ENCODE measurements at regions not wholly inside any gene's neighbourhood (a gene's known extent, or its start where the extent isn't known, plus 50 kb on each side); places are given as distances from the start of the nearest gene placed in this dataset.

DNA sequence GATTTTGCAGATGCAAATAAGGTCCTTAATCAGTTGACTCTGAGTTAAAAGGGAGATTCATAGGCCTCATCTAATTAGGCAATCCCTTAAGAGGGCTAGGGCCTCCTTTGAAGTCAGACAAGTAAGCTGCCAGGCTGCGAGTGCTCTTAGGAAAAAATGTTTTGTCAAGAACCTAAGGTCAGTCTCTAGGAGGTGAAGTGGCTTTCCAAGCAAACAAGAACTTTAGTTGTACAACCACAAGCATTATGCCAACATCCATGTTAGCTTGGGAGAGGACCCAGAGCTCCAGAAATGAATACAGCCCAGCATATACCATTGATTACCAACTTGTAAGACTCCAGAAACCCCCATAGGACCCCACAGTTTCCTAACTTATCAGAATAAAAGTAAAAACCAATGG lies 1366.2 kb downstream of the PLA2G4A start:
- no peak overlapping the region for H3K4me3 Mint-ChIP-seq
- H3K27me3 Mint-ChIP-seq (ENCODE audit: low read depth in 3 of 3): peaks cover 0 to 1% (median 0%) of the 10 kb centered on the region in 3 donors
- H3K4me1 Mint-ChIP-seq: no peaks in the 10 kb centered on the region
- peaks cover 0 to 2% (median 0%) of the 10 kb centered on the region in 3 donors for H3K36me3 Mint-ChIP-seq
- no peak for DNase-seq
- no peak overlapping the region for H3K27ac Mint-ChIP-seq
- H3K9me3 Mint-ChIP-seq: peaks cover 10 to 29% (median 22%) of the 10 kb centered on the region in 6 donors

DNA sequence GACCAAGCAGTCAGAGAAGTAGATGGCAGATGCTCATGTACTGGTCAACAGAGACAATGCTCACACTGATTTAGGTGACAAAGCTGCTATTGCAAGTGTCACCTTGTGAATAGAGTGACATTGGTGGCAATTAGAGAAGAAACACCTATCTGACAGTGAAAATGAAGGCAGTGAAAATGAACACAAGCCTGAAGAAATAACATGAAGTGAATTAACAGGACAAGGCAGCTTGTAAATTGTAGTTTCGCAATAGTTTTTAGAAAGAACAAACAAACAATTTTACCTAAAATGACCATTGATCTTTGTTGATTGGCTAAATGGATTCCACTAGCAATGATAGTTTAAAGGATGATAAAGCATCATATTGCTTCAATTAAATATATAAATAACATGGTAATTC lies 1389.5 kb downstream of the PLA2G4A start:
- H3K4me3 Mint-ChIP-seq: no peak overlapping the region
- no peaks in the 10 kb centered on the region for H3K27me3 Mint-ChIP-seq (ENCODE audit: low read depth in 3 of 3)
- no peak overlapping the region for H3K27ac Mint-ChIP-seq
- DNase-seq: no peak
- H3K36me3 Mint-ChIP-seq: peaks cover 0 to 4% (median 0%) of the 10 kb centered on the region in 3 donors
- no peaks in the 10 kb centered on the region for H3K4me1 Mint-ChIP-seq
- H3K9me3 Mint-ChIP-seq: peaks cover 4 to 72% (median 41%) of the 10 kb centered on the region in 6 donors

DNA sequence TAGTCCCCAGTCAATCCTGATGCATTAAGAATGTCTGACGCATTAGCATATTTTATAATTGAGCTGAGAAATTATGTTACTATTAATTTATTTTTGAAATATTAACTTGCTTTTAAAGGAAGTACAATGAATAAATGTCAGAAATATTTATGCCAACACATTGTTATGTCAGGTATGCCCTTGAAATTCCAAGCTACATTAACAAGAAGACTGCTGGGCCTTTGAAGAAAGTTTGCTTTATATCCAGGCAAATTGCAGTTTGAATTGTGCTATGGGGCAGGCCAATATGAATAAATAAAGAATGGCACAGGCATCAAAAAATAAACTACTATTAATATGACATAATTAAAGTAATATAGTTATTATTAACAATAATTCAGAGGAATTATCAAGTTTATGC lies 1391.3 kb downstream of the PLA2G4A start:
- Mint-ChIP-seq H3K36me3 (peaks cover 0 to 3% (median 0%) of the 10 kb centered on the region in 3 donors), H3K4me1 (no peaks in the 10 kb centered on the region), H3K27me3 (ENCODE audit: low read depth in 3 of 3) (no peaks in the 10 kb centered on the region), H3K4me3 (no peak overlapping the region), H3K9me3 (peaks cover 6 to 72% (median 45%) of the 10 kb centered on the region in 6 donors), H3K27ac (no peak overlapping the region)
- DNase-seq: no peak

DNA sequence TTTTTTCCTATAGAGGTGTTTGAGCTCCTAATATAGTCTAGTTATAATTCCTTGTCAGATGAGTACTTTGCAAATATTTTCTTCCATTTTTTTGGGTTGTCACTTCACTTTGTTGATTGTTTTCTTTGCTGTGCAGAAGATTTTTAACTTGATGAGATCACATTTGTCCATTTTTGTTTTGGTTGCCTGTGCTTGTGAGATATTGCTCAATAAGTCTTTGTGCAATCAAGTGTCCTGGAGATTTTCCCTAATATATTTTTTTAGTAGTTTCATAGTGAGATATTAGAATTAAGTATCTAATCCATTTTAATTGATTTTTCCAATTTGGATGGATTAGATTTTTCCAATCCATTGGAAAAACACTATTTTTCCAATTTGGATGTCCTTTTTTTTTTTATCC lies 1395.5 kb downstream of the PLA2G4A start:
- no peak overlapping the region for H3K27ac Mint-ChIP-seq

DNA sequence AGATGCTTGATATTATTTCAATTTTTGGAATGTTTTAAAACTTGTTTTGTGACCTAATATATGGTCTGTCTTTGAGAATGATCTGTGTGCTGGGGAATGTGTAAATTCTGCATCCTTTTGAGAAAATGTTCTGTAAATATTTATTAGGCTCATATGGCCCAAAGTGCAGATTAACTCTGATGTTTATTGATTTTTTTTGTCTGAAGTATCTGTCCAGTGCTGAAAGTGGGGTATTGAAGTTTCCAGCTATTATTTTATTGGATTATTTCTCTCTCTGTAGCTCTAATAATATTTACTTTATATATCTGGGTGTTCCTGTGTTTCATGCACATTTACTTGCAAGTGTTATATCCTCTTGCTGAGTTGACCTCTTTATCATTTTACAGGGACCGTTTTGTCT lies 1397.2 kb downstream of the PLA2G4A start:
- Mint-ChIP-seq H3K4me3 (no peak overlapping the region), H3K27ac (no peak overlapping the region), H3K27me3 (ENCODE audit: low read depth in 3 of 3) (peaks cover 0 to 4% (median 0%) of the 10 kb centered on the region in 3 donors), H3K4me1 (no peaks in the 10 kb centered on the region), H3K36me3 (peaks cover 0 to 13% (median 0%) of the 10 kb centered on the region in 3 donors), H3K9me3 (peaks cover 17 to 71% (median 48%) of the 10 kb centered on the region in 6 donors)
- no peak for DNase-seq

More for the DNA sequence above, 1395.5 kb downstream of the PLA2G4A start:
- H3K36me3 Mint-ChIP-seq: peaks cover 0 to 12% (median 0%) of the 10 kb centered on the region in 3 donors
- H3K4me3 Mint-ChIP-seq: no peak overlapping the region
- no peak for DNase-seq
- no peaks in the 10 kb centered on the region for H3K4me1 Mint-ChIP-seq
- H3K27me3 Mint-ChIP-seq (ENCODE audit: low read depth in 3 of 3): peaks cover 0 to 4% (median 0%) of the 10 kb centered on the region in 3 donors
- peaks cover 17 to 70% (median 47%) of the 10 kb centered on the region in 6 donors for H3K9me3 Mint-ChIP-seq

DNA sequence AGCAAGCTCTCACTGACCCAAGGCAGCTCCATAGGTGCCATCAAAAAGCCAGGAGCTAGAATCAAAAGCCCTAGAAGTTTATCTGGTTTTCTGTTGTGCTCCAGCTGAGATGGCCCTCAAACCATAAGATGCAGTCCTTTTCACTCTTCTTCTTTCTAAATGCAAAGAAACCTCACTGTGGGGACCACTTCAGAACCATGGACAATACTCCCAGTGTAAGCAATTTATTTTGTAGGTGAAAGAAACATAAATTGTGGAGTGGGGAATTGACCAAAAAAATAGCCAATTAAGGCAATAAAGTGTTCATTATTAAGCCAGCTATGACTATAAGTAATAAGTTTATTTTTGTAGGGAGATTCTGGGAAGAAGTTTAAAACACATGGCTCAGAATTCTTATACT lies 1399.9 kb downstream of the PLA2G4A start:
- Mint-ChIP-seq H3K9me3 (peaks cover 17 to 62% (median 40%) of the 10 kb centered on the region in 6 donors), H3K27me3 (ENCODE audit: low read depth in 3 of 3) (peaks cover 0 to 4% (median 0%) of the 10 kb centered on the region in 3 donors), H3K27ac (no peak overlapping the region), H3K4me1 (no peaks in the 10 kb centered on the region), H3K36me3 (peaks cover 0 to 18% (median 0%) of the 10 kb centered on the region in 3 donors), H3K4me3 (no peak overlapping the region)
- DNase-seq: no peak

DNA sequence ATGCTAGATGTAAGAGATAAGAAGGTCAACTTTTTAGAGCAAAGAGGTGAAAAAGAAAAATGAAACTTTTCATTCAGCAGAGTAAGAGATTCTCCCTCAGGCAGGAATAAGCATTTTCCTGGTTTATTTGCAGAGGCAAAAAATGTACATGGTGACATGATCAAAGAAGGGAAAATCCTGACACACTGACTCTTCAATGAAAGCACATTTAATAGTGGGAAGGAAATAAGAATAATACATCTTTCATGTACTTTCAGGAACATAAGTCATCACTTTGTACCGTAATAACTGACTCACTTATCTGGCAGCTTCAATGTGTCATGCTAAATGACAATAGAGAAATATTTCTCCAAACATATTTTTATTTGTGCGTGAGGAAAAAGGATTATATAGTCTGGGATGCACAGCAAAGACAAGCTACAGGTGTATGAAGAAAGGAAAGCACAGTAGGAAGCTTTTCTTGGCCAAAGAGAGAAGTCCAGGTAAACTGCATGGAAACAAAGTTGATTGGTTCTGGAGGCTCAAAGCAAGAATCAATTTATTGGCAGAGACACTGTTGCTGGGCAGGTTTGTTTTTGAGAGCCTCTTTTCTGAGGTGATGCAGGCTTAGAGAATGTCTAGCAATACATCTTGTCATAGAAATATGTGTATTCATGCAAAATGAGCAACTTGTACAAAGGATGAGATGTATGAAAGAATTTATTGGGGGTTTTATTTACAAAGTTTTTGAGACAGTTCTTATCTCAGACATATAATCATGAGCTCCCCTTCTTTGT lies 1409.0 kb downstream of the PLA2G4A start:
- no peak overlapping the region for H3K4me3 Mint-ChIP-seq
- DNase-seq: no peak
- no peaks in the 10 kb centered on the region for H3K27me3 Mint-ChIP-seq (ENCODE audit: low read depth in 3 of 3)
- peaks cover 3 to 63% (median 17%) of the 10 kb centered on the region in 6 donors for H3K9me3 Mint-ChIP-seq
- no peaks in the 10 kb centered on the region for H3K4me1 Mint-ChIP-seq
- no peak overlapping the region for H3K27ac Mint-ChIP-seq
- peaks cover 0 to 3% (median 0%) of the 10 kb centered on the region in 3 donors for H3K36me3 Mint-ChIP-seq

DNA sequence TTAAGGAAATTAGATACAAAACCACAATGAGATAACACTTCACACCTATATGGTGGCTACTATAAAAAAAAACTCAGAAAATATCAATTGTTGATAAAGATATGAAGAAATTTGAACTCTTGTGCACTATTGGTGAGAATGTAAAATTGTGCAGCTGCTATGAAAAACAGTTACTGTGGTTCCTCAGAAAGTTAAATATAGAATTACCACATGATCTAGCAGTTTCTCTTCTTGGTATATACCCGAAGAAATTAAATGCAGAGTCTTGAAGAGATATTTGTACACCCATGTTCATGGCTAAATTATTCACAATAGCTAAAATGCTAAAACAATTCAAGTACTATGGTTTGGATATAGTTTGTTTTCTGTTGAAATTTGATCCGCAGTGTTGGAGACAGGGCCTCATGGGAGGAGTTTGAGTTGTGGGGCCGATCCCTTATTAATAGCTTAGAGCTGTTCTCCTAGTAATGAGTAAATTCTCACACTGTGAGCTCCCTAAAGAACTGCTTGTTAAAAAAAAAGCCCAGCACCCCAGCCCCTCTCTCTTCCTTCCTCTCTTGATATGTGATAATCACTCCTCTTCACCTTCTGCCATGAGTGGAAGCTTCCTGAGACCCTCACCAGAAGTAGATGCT lies 1412.1 kb downstream of the PLA2G4A start:
- no peak overlapping the region for H3K4me3 Mint-ChIP-seq

DNA sequence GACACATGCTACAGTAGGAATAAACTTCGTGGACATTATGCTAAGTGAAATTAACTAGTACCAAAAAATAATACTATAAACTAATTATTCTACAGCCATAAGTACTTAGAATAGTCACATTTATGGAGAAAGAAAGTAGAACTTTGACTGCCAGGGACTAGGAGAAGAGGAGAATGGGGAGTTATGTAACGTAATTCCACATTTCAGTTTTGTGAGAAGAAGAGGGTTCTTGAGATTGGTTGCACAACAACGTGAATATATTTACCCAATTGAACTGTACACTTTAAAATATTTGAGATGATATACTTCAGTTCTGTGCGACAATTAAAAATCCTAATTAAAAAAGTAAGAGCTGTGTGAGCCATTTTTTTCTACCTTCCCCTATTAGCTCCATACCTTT lies 1412.9 kb downstream of the PLA2G4A start:
- no peak for DNase-seq
- H3K36me3 Mint-ChIP-seq: peaks cover 0 to 3% (median 0%) of the 10 kb centered on the region in 3 donors
- H3K27ac Mint-ChIP-seq: no peak overlapping the region
- peaks cover 6 to 47% (median 17%) of the 10 kb centered on the region in 6 donors for H3K9me3 Mint-ChIP-seq
- H3K27me3 Mint-ChIP-seq (ENCODE audit: low read depth in 3 of 3): peaks cover 0 to 1% (median 0%) of the 10 kb centered on the region in 3 donors
- no peak overlapping the region for H3K4me3 Mint-ChIP-seq
- H3K4me1 Mint-ChIP-seq: no peaks in the 10 kb centered on the region

More for the DNA sequence above, 1412.1 kb downstream of the PLA2G4A start:
- Mint-ChIP-seq H3K27me3 (ENCODE audit: low read depth in 3 of 3) (peaks cover 0 to 1% (median 0%) of the 10 kb centered on the region in 3 donors), H3K9me3 (peaks cover 5 to 46% (median 18%) of the 10 kb centered on the region in 6 donors), H3K27ac (no peak overlapping the region), H3K4me1 (no peaks in the 10 kb centered on the region), H3K36me3 (peaks cover 0 to 3% (median 0%) of the 10 kb centered on the region in 3 donors)
- no peak for DNase-seq

DNA sequence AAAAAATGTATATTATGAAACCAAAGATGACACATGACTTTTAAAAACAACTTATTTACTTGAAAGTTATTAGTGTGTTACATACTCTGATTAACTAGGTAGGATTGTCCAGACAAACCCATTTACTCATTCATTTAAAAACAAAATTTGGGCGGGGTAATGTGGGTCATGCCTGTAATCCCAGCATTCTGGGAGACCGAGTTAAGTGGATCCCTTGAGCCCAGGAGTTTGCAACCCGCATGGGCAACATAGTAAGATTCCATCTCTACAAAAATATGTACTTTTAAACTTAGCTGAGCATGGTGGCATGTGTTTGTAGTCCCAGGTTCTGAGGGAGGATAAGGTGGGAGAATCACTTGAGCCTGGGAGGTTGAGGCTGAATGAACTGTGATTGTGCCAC lies 1414.7 kb downstream of the PLA2G4A start:
- Mint-ChIP-seq H3K9me3 (peaks cover 10 to 43% (median 13%) of the 10 kb centered on the region in 6 donors), H3K36me3 (peaks cover 0 to 3% (median 0%) of the 10 kb centered on the region in 3 donors), H3K4me3 (no peak overlapping the region), H3K27ac (no peak overlapping the region), H3K4me1 (no peaks in the 10 kb centered on the region), H3K27me3 (ENCODE audit: low read depth in 3 of 3) (peaks cover 0 to 1% (median 0%) of the 10 kb centered on the region in 3 donors)
- no peak for DNase-seq

DNA sequence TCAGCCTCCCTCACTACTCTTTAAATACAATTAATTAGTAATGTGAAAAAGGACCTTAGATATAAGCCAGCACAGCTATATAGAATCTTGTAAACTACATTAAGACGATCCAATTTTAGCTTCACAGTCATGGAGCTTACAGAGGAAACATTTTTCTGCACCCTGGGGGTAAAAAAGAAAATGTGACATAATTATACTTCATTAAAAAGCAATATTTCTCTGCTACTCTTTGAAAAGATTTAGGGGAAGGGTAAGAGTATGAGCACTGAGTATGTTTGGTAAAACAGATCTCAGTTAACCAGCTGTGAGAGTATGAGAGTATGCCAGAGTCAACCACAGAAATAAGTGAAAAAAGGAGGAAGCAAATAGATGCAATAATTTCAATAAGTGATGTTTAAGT lies 1415.9 kb downstream of the PLA2G4A start:
- no peak for DNase-seq
- H3K27me3 Mint-ChIP-seq (ENCODE audit: low read depth in 3 of 3): peaks cover 0 to 1% (median 0%) of the 10 kb centered on the region in 3 donors
- peaks cover 10 to 44% (median 16%) of the 10 kb centered on the region in 6 donors for H3K9me3 Mint-ChIP-seq
- H3K27ac Mint-ChIP-seq: no peak overlapping the region
- H3K4me3 Mint-ChIP-seq: no peak overlapping the region
- peaks cover 0 to 3% (median 0%) of the 10 kb centered on the region in 3 donors for H3K36me3 Mint-ChIP-seq
- H3K4me1 Mint-ChIP-seq: no peaks in the 10 kb centered on the region

DNA sequence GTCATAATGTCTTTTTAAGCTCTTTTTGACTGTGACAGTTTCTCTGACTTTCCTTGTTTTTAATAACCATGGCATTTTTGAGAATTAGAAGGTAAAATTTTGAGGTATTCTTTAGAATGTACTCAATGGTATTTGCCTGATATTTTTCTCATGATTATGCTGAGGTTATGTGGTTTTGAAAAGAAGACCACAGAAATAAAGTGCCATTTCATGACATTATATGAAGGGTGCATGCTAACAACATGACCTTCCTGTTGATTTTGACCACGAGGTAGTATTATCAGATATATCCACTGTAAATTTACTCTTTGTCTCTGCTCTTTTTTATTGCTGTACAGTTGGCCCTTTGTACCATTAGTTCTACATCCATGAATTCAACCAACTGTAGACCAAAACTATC lies 1418.5 kb downstream of the PLA2G4A start:
- H3K36me3 Mint-ChIP-seq: peaks cover 0 to 3% (median 0%) of the 10 kb centered on the region in 3 donors
- peaks cover 0 to 1% (median 0%) of the 10 kb centered on the region in 3 donors for H3K27me3 Mint-ChIP-seq (ENCODE audit: low read depth in 3 of 3)
- no peak overlapping the region for H3K27ac Mint-ChIP-seq
- H3K4me1 Mint-ChIP-seq: no peaks in the 10 kb centered on the region
- no peak overlapping the region for H3K4me3 Mint-ChIP-seq
- no peak for DNase-seq
- peaks cover 10 to 35% (median 19%) of the 10 kb centered on the region in 6 donors for H3K9me3 Mint-ChIP-seq

DNA sequence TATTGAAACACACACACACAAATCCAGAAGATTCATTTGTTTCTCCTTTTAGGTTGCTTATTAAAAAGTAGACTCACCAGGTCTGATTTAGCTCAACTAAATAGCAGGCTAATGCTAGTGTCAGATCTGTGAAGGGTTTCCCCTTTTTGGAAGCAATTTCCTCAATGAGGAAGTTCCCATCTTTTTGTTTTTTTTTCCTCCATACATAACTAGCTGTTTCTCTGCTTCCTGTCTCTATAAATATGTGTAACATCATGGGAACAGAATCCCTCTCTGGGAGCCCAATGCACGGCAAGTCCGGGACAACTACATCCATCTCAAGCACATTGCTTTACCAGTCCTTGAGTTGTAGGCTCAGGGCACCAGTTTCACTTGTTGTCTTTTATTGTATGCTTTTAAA lies 1421.1 kb downstream of the PLA2G4A start:
- DNase-seq: no peak
- Mint-ChIP-seq H3K4me1 (no peaks in the 10 kb centered on the region), H3K9me3 (peaks cover 14 to 38% (median 20%) of the 10 kb centered on the region in 6 donors), H3K27me3 (ENCODE audit: low read depth in 3 of 3) (no peaks in the 10 kb centered on the region), H3K4me3 (no peak overlapping the region), H3K27ac (no peak overlapping the region), H3K36me3 (peaks cover 0 to 3% (median 0%) of the 10 kb centered on the region in 3 donors)

DNA sequence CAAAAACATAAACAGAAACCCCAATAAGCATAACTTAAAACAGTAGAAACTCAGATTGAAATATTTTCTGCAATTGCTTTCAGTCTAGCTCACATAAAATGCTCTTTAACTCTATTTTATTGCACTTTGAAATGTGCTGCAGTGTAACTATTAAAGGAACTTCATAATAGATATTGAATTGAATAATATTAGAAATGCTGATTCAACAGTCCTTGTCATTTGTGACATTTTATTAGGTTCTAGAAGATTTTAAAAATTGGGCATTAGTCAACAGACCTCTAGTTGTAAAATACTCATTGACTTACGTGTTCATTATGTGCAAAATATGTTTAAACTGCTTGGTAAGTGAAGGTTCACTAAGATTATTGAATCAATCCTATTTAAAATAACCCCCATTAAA lies 1422.3 kb downstream of the PLA2G4A start:
- peaks cover 0 to 3% (median 0%) of the 10 kb centered on the region in 3 donors for H3K36me3 Mint-ChIP-seq
- H3K27me3 Mint-ChIP-seq (ENCODE audit: low read depth in 3 of 3): no peaks in the 10 kb centered on the region
- no peaks in the 10 kb centered on the region for H3K4me1 Mint-ChIP-seq
- H3K27ac Mint-ChIP-seq: no peak overlapping the region
- H3K4me3 Mint-ChIP-seq: no peak overlapping the region
- peaks cover 12 to 46% (median 25%) of the 10 kb centered on the region in 6 donors for H3K9me3 Mint-ChIP-seq
- no peak for DNase-seq
